WTC11 (cell line): ENCODE measurements at regions not wholly inside any gene's neighbourhood (a gene's known extent, or its start where the extent isn't known, plus 50 kb on each side); places are given as distances from the start of the nearest gene placed in this dataset.
"Not testable (repeated sequence)": the region's sequence is repeated elsewhere in the genome, so short reads cannot be mapped to it uniquely, and the experiment has no call there.

Experiments used
- ATAC-seq: fragments of 200-7000 bp; cut with Tn5 transposase; 2 replicates; pipeline ENCODE4 v1.10.0; 2021; ENCODE audit warnings: mild to moderate bottlenecking, moderate library complexity
- CTCF ChIA-PET: fragments of 300-600 bp; sonication (Branson Sonifier 250); formaldehyde crosslinking; loops from one replicate; lab custom pipeline; 2021; ENCODE audit warnings: antibody characterized with exemption; lab: Charles Lee
- POLR2A ChIA-PET: fragments of 350-600 bp; sonication (Branson Sonifier 250); formaldehyde crosslinking; loops from one replicate; lab custom pipeline; 2021; ENCODE audit warnings: antibody characterized with exemption; lab: Charles Lee
- DNase-seq: peaks from one replicate; pipeline ENCODE4 v3.0.0; 2021; ENCODE audit warnings: low spot score
- H3K27ac Mint-ChIP-seq: 2 replicates; pipeline ENCODE4 v1.8.0; 2021; ENCODE audit warnings: mixed read lengths
- H3K27me3 Mint-ChIP-seq: 2 replicates; pipeline ENCODE4 v1.8.0; 2021; ENCODE audit warnings: low read depth, mild to moderate bottlenecking, moderate library complexity, mixed read lengths
- H3K36me3 Mint-ChIP-seq: 2 replicates; pipeline ENCODE4 v1.8.0; 2021; ENCODE audit warnings: mixed read lengths
- H3K4me1 Mint-ChIP-seq: 2 replicates; pipeline ENCODE4 v1.8.0; 2022; ENCODE audit warnings: mixed read lengths
- H3K4me3 Mint-ChIP-seq: 2 replicates; pipeline ENCODE4 v1.8.0; 2021; ENCODE audit warnings: mild to moderate bottlenecking, moderate library complexity, mixed read lengths
- H3K9me3 Mint-ChIP-seq: 2 replicates; pipeline ENCODE4 v1.8.0; 2021; ENCODE audit warnings: mixed read lengths
- ATF1 ChIP-seq: sonication (generic); formaldehyde crosslinking; IDR thresholded peaks from 2 replicates; pipeline ENCODE4 v1.8.1; 2023; ENCODE audit warnings: mild to moderate bottlenecking, moderate library complexity, missing genetic modification reagents
- ESRRA ChIP-seq: sonication (generic); formaldehyde crosslinking; IDR thresholded peaks from 2 replicates; pipeline ENCODE4 v1.8.1; 2022; ENCODE audit warnings: mild to moderate bottlenecking, missing genetic modification reagents, borderline replicate concordance
- ETV6 ChIP-seq: sonication (generic); formaldehyde crosslinking; IDR thresholded peaks from 2 replicates; pipeline ENCODE4 v1.8.1; 2022; ENCODE audit warnings: mild to moderate bottlenecking, missing genetic modification reagents
- SP1 ChIP-seq: sonication (generic); formaldehyde crosslinking; conservative IDR thresholded peaks from 2 replicates; pipeline ENCODE4 v1.8.1; 2022; ENCODE audit warnings: missing genetic modification reagents
- STAT6 ChIP-seq: sonication (generic); formaldehyde crosslinking; conservative IDR thresholded peaks from 2 replicates; pipeline ENCODE4 v1.8.1; 2023; ENCODE audit warnings: mild to moderate bottlenecking, low read depth, missing genetic modification reagents, moderate library complexity
- TEAD4 ChIP-seq: sonication (generic); formaldehyde crosslinking; IDR thresholded peaks from 2 replicates; pipeline ENCODE4 v1.8.0; 2022; ENCODE audit warnings: mild to moderate bottlenecking, missing genetic modification reagents
- ZNF232 ChIP-seq: sonication (generic); formaldehyde crosslinking; IDR thresholded peaks from 2 replicates; pipeline ENCODE4 v1.8.0; 2022; ENCODE audit warnings: mild to moderate bottlenecking, missing genetic modification reagents
- ZNF263 ChIP-seq: sonication (generic); formaldehyde crosslinking; IDR thresholded peaks from 2 replicates; pipeline ENCODE4 v1.8.1; 2022; ENCODE audit warnings: low read depth, mild to moderate bottlenecking, moderate library complexity, missing genetic modification reagents
- ZNF423 ChIP-seq: fragments of 250-450 bp; sonication (Bioruptor Pico); IDR thresholded peaks from 2 replicates; pipeline ENCODE4 v2.1.2; 2022; ENCODE audit warnings: mild to moderate bottlenecking, moderate library complexity
- TF ChIP-seq, protein P1 (sequence below): sonication (generic); formaldehyde crosslinking; IDR thresholded peaks from 2 replicates; pipeline ENCODE4 v1.8.1; 2022; ENCODE audit warnings: mild to moderate bottlenecking, missing genetic modification reagents, moderate library complexity, borderline replicate concordance
- TF ChIP-seq, protein P2 (sequence below): sonication (generic); formaldehyde crosslinking; IDR thresholded peaks from 2 replicates; pipeline ENCODE4 v1.8.1; 2022; ENCODE audit warnings: low read depth, mild to moderate bottlenecking, moderate library complexity, missing genetic modification reagents, borderline replicate concordance
- TF ChIP-seq, protein P3 (sequence below): sonication (generic); formaldehyde crosslinking; IDR thresholded peaks from 2 replicates; pipeline ENCODE4 v1.8.1; 2022; ENCODE audit warnings: low read depth, missing genetic modification reagents, borderline replicate concordance
- TF ChIP-seq, protein P4 (sequence below): fragments of 250-450 bp; sonication (Bioruptor Pico); conservative IDR thresholded peaks from 2 replicates; pipeline ENCODE4 v1.9.0; 2021; ENCODE audit warnings: mild to moderate bottlenecking

DNA sequence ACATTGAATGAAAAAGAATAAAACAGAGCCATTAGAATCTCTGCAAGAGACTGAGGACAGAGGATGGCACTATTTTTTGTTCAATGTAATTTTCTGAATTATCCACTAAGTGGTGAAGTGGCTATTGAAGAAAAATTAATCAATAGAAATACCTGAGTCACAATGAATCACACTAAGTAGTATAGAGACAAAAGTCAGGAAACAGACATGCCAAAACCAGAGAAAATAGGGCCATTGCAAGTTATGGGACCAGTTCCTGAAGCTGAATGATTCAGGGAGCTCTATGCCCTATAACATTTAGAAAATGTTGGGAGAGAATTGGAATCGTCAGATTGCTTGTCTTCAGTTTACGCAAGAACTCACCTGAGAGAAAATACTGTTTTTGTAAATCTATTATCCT lies 1103.2 kb upstream of the ALCAM start (continued):
- TF ChIP-seq ATF1 (CRISPR knock-in tag) (no peak), ETV6 (CRISPR knock-in tag) (no peak), ZNF232 (no peak), TEAD4 (CRISPR knock-in tag) (no peak), ZNF263 (no peak), STAT6 (no peak), SP1 (CRISPR knock-in tag) (no peak)
- TF ChIP-seq, protein P1, sequence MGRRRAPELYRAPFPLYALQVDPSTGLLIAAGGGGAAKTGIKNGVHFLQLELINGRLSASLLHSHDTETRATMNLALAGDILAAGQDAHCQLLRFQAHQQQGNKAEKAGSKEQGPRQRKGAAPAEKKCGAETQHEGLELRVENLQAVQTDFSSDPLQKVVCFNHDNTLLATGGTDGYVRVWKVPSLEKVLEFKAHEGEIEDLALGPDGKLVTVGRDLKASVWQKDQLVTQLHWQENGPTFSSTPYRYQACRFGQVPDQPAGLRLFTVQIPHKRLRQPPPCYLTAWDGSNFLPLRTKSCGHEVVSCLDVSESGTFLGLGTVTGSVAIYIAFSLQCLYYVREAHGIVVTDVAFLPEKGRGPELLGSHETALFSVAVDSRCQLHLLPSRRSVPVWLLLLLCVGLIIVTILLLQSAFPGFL (CRISPR knock-in tag): no peak
- TF ChIP-seq, protein P2, sequence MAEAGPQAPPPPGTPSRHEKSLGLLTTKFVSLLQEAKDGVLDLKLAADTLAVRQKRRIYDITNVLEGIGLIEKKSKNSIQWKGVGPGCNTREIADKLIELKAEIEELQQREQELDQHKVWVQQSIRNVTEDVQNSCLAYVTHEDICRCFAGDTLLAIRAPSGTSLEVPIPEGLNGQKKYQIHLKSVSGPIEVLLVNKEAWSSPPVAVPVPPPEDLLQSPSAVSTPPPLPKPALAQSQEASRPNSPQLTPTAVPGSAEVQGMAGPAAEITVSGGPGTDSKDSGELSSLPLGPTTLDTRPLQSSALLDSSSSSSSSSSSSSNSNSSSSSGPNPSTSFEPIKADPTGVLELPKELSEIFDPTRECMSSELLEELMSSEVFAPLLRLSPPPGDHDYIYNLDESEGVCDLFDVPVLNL: no peak
- TF ChIP-seq, protein P3, sequence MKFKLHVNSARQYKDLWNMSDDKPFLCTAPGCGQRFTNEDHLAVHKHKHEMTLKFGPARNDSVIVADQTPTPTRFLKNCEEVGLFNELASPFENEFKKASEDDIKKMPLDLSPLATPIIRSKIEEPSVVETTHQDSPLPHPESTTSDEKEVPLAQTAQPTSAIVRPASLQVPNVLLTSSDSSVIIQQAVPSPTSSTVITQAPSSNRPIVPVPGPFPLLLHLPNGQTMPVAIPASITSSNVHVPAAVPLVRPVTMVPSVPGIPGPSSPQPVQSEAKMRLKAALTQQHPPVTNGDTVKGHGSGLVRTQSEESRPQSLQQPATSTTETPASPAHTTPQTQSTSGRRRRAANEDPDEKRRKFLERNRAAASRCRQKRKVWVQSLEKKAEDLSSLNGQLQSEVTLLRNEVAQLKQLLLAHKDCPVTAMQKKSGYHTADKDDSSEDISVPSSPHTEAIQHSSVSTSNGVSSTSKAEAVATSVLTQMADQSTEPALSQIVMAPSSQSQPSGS: no peak
- TF ChIP-seq, protein P4, sequence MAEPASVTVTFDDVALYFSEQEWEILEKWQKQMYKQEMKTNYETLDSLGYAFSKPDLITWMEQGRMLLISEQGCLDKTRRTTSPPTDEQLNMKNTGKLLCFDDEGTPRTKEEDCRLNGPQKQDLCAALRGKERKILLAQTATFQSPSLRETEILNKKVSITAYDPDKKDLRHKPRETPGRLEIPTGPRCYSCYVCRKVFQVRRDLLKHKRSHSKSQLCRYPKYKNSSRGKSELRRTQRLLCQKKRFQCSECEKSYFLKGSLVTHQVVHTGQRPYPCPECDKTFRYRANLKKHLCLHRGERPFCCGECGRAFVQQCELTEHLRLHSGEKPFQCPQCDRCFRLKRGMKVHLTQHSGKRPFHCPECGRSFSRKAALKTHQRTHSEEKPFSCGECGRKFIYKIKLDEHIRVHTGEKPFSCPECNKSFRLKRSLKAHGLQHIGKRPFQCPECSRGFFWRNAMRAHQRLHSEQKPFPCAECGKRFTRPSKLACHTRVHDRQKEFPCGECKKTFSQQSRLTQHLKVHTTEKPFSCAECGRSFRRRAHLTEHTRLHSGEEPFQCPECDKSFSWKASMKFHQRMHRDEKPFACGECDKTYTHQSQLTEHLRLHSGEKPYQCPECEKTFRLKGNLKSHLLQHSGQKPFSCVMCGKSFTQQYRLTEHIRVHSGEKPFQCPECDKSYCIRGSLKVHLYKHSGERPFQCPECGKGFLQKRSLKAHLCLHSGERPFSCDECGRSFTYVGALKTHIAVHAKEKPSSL (CRISPR knock-in tag): no peak

- H3K4me3 Mint-ChIP-seq, POLR2A ChIA-PET, H3K36me3 Mint-ChIP-seq, H3K27me3 Mint-ChIP-seq, H3K27ac Mint-ChIP-seq, ATAC-seq, H3K4me1 Mint-ChIP-seq, DNase-seq, CTCF ChIA-PET: not testable (repeated sequence)
- H3K9me3 Mint-ChIP-seq: peaks cover 18% of the 10 kb centered on the region
Measured at GRCh38 chr3:104266219-104266618, 1100.5 kb upstream of the ALCAM start.

DNA sequence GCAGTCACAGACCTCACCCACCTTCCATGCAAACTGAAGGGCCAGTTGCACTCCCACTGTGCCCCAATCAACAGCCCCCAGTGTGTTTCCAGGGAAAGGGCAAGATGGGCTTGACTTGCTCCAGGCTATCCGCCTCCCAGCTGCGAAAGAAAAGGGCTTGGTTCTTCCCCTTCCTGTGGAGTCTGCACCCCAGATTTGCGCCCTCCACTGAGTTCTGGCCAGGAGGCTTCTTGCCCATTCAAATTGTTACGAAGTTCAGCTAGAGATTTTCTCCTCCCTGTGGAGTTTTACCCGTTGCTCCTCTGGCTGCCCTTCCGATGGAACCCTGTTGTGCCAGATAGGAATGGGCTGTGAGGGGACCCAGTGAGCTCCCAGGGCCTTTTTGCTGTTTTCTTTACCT lies 1096.9 kb upstream of the ALCAM start:
- H3K27me3 Mint-ChIP-seq: no peaks in the 10 kb centered on the region
- DNase-seq: no peak
- 0 out of 2 replicates have a peak, but pooled peaks cover 8% of the 10 kb centered on the region for H3K4me1 Mint-ChIP-seq
- POLR2A ChIA-PET: no interaction called here
- no peak overlapping the region for H3K27ac Mint-ChIP-seq
- no peak for TF ChIP-seq ESRRA (CRISPR knock-in tag)
- peak; percentile 76 for TF ChIP-seq ZNF423 (CRISPR knock-in tag)
- CTCF ChIA-PET: no interaction called here
- peaks cover 11% of the 10 kb centered on the region for H3K36me3 Mint-ChIP-seq
- peaks cover 22% of the 10 kb centered on the region for H3K9me3 Mint-ChIP-seq
- H3K4me3 Mint-ChIP-seq: no peak overlapping the region
- peak; percentile 41 for ATAC-seq
